Adrenal gland (tissue), 9 donors: ENCODE measurements at regions not wholly inside any gene's neighbourhood (a gene's known extent, or its start where the extent isn't known, plus 50 kb on each side); places are given as distances from the start of the nearest gene placed in this dataset.

Experiments
- DNase-seq, 7 donors: peaks; one replicate each; pipeline ENCODE4 v3.0.0-alpha.2; 2019 to 2020
- H3K27ac ChIP-seq, 5 donors: fragments of 200-600 bp; sonication (generic) in 4 of 5; 1 replicate in 3 of 5; 2 replicates in 2 of 5; pipeline versions ENCODE4 v1.5.1 to v1.8.0; 2016 to 2020; ENCODE audit warnings: mild to moderate bottlenecking in 1 of 5
- H3K27me3 ChIP-seq: fragments of 200-600 bp; 2 replicates; pipeline ENCODE4 v1.8.0; 2021
- H3K36me3 ChIP-seq, 2 donors: fragments of 200-600 bp; replicated peaks in 1 of 2; 1 replicate in 1 of 2; 2 replicates in 1 of 2; pipeline versions ENCODE4 v1.5.1 to v1.8.0; 2018 to 2022
- H3K4me1 ChIP-seq, 2 donors: fragments of 200-600 bp; replicated peaks in 1 of 2; 1 replicate in 1 of 2; 2 replicates in 1 of 2; pipeline versions ENCODE4 v1.5.1 to v1.8.0; 2018 to 2021
- H3K4me3 ChIP-seq, 4 donors: fragments of 200-600 bp; sonication (generic) in 3 of 4; one replicate each; pipeline ENCODE4 v1.5.1; 2016 to 2018
- H3K9me3 ChIP-seq, 3 donors: fragments of 200-600 bp; sonication (generic) in 1 of 3; replicated peaks in 1 of 3; 1 replicate in 2 of 3; 2 replicates in 1 of 3; pipeline versions ENCODE4 v1.5.1 to v1.8.0; 2016 to 2021
- POLR2A ChIP-seq, 2 donors: fragments of 450-650 bp; IDR thresholded peaks; one replicate each; pipeline ENCODE4 v1.6.1; 2017; ENCODE audit warnings: antibody characterized with exemption in 2 of 2, mild to moderate bottlenecking in 2 of 2, moderate library complexity in 1 of 2
- WGBS, 4 donors: extraction: QIAGEN DNeasy Blood & Tissue Kit in 2 of 4; methylation state at CpG; one replicate each; pipeline versions ENCODE4 v1.1.5 to v1.1.7; 2013 to 2017; 5-methylcytosine and 5-hydroxymethylcytosine counted together
- intact Hi-C, 2 donors: fragments of 100-400 bp; cut with DNase I; formaldehyde crosslinking; loops; one replicate each; pipeline versions ENCODE4 v1.14.1 to v1.15.0; 2022 to 2023
- TF ChIP-seq, protein P1 (sequence below), 6 experiments: fragments of 450-650 bp in 4 of 6; fragments of 200-600 bp in 2 of 6; sonication (generic) in 1 of 6; IDR thresholded peaks; 1 replicate in 5 of 6; 2 replicates in 1 of 6; pipeline versions ENCODE4 v1.5.1 to v1.8.0; 2016 to 2021; ENCODE audit warnings: antibody characterized with exemption in 6 of 6, mild to moderate bottlenecking in 2 of 6, moderate library complexity in 1 of 6
- donor health status: healthy with polysubstance abuse.
- donor health status: Bipolar disorder and iron deficiency.
- donor health status: DM: yes; HTN: yes; CAD: no.
- donor health status: DM: no; HTN: no; CAD: no.
- donor health status: DM: no; HTN: no; CAD: no.

DNA sequence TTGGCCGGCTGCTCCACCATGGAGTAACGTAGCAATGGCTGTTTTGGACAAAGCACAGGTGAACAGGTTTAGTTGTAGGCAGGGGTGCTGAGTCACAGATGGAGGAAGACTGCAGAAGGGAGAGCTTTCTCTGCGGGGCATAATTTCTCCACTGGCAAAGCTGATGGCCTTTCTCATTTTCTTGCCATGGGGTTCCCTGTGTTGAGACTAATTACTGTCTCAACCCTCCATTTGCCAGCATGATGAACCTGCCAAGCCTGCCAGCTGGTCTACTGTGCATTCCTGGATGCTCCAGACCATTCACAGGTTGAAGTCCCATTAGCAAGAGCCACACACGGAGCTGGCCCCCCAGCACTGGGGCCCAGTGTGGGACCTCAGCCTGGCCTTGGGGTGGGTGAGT is 202.4 kb downstream of the BARX2 start:
- 78 to 87% (median 83%) methylated on average over 4 of the region's 4 CpGs for WGBS, 4 donors
- Histone ChIP-seq H3K4me1 (no peaks in the 10 kb centered on the region), H3K27ac (no peak overlapping the region), H3K36me3 (no peaks in the 10 kb centered on the region), H3K27me3 (no peaks in the 10 kb centered on the region), H3K9me3 (no peaks in the 10 kb centered on the region), H3K4me3 (no peak overlapping the region)
- TF ChIP-seq, protein P1, sequence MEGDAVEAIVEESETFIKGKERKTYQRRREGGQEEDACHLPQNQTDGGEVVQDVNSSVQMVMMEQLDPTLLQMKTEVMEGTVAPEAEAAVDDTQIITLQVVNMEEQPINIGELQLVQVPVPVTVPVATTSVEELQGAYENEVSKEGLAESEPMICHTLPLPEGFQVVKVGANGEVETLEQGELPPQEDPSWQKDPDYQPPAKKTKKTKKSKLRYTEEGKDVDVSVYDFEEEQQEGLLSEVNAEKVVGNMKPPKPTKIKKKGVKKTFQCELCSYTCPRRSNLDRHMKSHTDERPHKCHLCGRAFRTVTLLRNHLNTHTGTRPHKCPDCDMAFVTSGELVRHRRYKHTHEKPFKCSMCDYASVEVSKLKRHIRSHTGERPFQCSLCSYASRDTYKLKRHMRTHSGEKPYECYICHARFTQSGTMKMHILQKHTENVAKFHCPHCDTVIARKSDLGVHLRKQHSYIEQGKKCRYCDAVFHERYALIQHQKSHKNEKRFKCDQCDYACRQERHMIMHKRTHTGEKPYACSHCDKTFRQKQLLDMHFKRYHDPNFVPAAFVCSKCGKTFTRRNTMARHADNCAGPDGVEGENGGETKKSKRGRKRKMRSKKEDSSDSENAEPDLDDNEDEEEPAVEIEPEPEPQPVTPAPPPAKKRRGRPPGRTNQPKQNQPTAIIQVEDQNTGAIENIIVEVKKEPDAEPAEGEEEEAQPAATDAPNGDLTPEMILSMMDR (IDR thresholded peaks at IDR 0.05), result no peak
- TF ChIP-seq POLR2A (IDR thresholded peaks at IDR 0.05), result no peak
- intact Hi-C loops, result no loop called here
- DNase-seq, result no peak

DNA sequence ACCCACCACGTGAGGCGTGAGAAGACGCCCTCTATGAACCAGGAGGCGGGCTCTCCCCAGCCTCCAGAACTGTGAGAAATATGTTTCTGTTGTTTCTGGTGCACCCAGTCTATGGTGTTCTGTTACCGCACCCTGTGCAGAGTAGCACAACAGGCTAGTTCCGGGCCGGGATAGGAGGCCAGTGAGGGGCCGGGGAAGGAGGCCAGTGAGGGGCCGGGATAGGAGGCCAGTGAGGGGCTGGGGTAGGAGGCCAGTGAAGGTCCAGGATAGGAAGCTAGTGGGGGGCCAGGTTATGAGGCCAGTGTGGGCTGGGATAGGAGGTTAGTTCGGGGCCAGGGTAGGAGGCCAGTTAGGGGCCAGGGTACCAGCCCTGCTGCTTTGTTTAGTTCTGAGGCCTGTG is 204.6 kb downstream of the BARX2 start:
- Histone ChIP-seq H3K27ac (no peak overlapping the region), H3K27me3 (no peaks in the 10 kb centered on the region), H3K4me1 (no peaks in the 10 kb centered on the region), H3K36me3 (no peaks in the 10 kb centered on the region), H3K4me3 (no peak overlapping the region), H3K9me3 (no peaks in the 10 kb centered on the region)
- DNase-seq, result no peak
- WGBS, 4 donors, result 86 to 90% (median 87%) methylated on average over 8 to 10 of the region's 10 CpGs
- TF ChIP-seq, protein P1 (IDR thresholded peaks at IDR 0.05), result no peak
- TF ChIP-seq POLR2A (IDR thresholded peaks at IDR 0.05), result no peak
- intact Hi-C loops, result no loop called here

DNA sequence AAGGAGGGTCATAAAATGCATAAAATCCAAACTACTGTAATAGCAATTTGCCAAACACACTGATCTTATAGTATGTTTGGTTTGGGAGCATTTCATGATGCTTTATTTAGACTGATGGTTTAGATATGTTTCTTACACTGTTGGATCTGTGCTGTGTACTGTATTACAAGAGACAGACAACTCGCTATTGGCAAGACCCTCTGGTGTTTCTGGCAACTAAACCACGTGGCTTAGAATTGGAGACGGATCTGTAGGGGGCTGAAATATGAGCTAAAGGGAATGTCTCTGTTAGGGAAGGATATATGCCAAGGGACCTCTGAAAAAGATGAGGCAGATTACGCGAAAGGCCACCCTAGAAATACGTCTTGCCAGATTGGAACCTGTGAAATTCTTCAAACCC is 208.7 kb downstream of the BARX2 start:
- intact Hi-C loops, result no loop called here
- 55 to 60% (median 56%) methylated on average over 6 of the region's 6 CpGs for WGBS, 4 donors
- Histone ChIP-seq H3K4me1 (no peaks in the 10 kb centered on the region), H3K36me3 (no peaks in the 10 kb centered on the region), H3K9me3 (no peaks in the 10 kb centered on the region), H3K27me3 (no peaks in the 10 kb centered on the region), H3K4me3 (no peak overlapping the region), H3K27ac (no peak overlapping the region)
- no peak for TF ChIP-seq POLR2A (IDR thresholded peaks at IDR 0.05)
- TF ChIP-seq, protein P1 (IDR thresholded peaks at IDR 0.05), result no peak
- DNase-seq, result no peak

DNA sequence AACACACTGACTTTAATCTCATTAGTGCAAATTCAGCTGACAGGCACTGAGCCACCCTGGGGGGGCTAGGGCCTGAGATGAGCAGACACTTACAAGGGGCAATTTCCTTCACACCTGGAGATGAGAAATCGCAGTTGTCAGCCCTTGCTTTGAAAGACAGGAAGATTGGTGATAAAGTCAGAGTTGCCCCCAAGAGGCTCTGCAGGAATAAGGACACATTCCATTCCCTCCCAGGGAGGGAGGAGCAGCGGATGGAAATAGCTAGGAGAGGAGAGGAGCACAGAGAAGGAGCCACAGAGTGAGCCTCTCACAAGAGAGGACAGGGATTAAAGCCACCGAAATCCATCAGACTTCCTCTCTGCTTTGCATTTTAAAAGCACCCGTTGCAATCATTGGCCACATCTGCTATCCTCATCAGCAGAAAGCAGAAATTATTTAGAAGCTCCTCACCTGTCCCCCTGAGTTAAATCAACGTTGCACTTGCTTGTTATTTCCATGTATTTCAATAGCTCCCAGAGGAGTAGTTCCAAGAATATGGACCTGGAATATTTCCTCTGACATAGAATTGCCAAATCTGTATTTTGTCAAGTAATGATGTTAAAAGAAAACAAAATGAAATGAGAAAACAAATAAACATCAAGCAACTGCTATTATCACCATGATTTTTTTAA is 213.7 kb downstream of the BARX2 start:
- H3K27me3 ChIP-seq, result no peaks in the 10 kb centered on the region
- H3K4me3 ChIP-seq, result no peak overlapping the region
- DNase-seq, result no peak
- no peaks in the 10 kb centered on the region for H3K9me3 ChIP-seq
- TF ChIP-seq, protein P1 (IDR thresholded peaks at IDR 0.05), result no peak
- no peak for TF ChIP-seq POLR2A (IDR thresholded peaks at IDR 0.05)
- H3K4me1 ChIP-seq, result no peaks in the 10 kb centered on the region
- H3K36me3 ChIP-seq, result no peaks in the 10 kb centered on the region
- intact Hi-C loops, result no loop called here
- 7 to 17% (median 11%) methylated on average over 5 of the region's 5 CpGs for WGBS, 4 donors
- H3K27ac ChIP-seq, result no peak overlapping the region
